K562 (cell line): ENCODE measurements at regions not wholly inside any gene's neighbourhood (a gene's known extent, or its start where the extent isn't known, plus 50 kb on each side); places are given as distances from the start of the nearest gene placed in this dataset.

ENCODE experiments used
- BRD4 ChIP-seq: fragments of 200-600 bp; sonication (generic); IDR thresholded peaks from 2 replicates; pipeline ENCODE4 v1.6.1; 2017; ENCODE audit warnings: inconsistent platforms
- POLR2AphosphoS5 ChIP-seq: IDR thresholded peaks from 2 replicates; pipeline ENCODE4 v1.6.1; 2011; ENCODE audit warnings: mild to moderate bottlenecking, low read depth, low read length, moderate library complexity; ENCODE audit not compliant: control insufficient read depth, insufficient read depth
- PRPF4 ChIP-seq: fragments of 200-400 bp; formaldehyde crosslinking; IDR thresholded peaks from one replicate; pipeline ENCODE4 v1.6.1; 2017; ENCODE audit warnings: low read length, low read depth, mild to moderate bottlenecking; ENCODE audit not compliant: insufficient read depth, poor library complexity, severe bottlenecking
- STAT5B ChIP-seq: fragments of 250-450 bp; sonication (Bioruptor Pico); IDR thresholded peaks from 2 replicates; pipeline ENCODE4 v1.8.0; 2021; ENCODE audit warnings: mild to moderate bottlenecking, inconsistent platforms
- THAP7 ChIP-seq: fragments of 250-450 bp; sonication (Bioruptor Pico); IDR thresholded peaks from 2 replicates; pipeline ENCODE4 v1.5.0; 2021
- ZFX ChIP-seq: sonication (generic); formaldehyde crosslinking; IDR thresholded peaks from 2 replicates; pipeline ENCODE4 v1.8.0; 2022; ENCODE audit warnings: mild to moderate bottlenecking, missing genetic modification reagents, moderate library complexity
- ZNF561 ChIP-seq: fragments of 450-650 bp; formaldehyde crosslinking; conservative IDR thresholded peaks from 2 replicates; pipeline ENCODE4 v1.4.0; 2020; ENCODE audit warnings: mild to moderate bottlenecking, moderate library complexity
- TF ChIP-seq, protein P1 (sequence below): fragments of 450-650 bp; formaldehyde crosslinking; IDR thresholded peaks from 2 replicates; pipeline ENCODE4 v1.4.0; 2020; ENCODE audit warnings: mild to moderate bottlenecking, moderate library complexity
- TF ChIP-seq, protein P2 (sequence below): fragments of 250-450 bp; sonication (Bioruptor Pico); IDR thresholded peaks from 2 replicates; pipeline ENCODE4 v1.4.0; 2020

DNA sequence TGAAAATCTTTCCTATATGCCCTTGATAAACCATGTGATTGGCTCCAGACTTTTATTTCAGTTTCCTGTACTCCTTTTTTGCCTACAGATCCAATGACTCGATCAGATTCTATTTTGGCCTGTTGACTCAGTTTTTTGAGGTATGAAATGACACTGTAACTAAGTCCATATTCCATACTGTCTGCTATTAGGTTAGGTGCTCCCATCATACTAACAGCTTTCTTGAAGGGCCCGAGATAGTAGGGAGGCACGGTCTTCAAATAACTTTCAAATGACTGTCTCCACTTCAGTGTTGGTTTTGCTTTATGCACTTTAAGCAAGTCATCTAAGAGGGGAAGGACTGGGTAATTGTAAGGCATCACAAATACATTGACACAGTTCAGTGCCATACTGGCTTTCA is 295.4 kb upstream of the DAB2 start (continued):
- TF ChIP-seq PRPF4, result no peak
- no peak for TF ChIP-seq ZNF561
- no peak for TF ChIP-seq BRD4
- no peak for TF ChIP-seq STAT5B (CRISPR knock-in tag)
- no peak for TF ChIP-seq THAP7
- no peak for TF ChIP-seq ZFX (CRISPR knock-in tag)
- TF ChIP-seq POLR2AphosphoS5, result no peak
- TF ChIP-seq, protein P1, sequence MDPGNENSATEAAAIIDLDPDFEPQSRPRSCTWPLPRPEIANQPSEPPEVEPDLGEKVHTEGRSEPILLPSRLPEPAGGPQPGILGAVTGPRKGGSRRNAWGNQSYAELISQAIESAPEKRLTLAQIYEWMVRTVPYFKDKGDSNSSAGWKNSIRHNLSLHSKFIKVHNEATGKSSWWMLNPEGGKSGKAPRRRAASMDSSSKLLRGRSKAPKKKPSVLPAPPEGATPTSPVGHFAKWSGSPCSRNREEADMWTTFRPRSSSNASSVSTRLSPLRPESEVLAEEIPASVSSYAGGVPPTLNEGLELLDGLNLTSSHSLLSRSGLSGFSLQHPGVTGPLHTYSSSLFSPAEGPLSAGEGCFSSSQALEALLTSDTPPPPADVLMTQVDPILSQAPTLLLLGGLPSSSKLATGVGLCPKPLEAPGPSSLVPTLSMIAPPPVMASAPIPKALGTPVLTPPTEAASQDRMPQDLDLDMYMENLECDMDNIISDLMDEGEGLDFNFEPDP (CRISPR knock-in tag), result no peak
- TF ChIP-seq, protein P2, sequence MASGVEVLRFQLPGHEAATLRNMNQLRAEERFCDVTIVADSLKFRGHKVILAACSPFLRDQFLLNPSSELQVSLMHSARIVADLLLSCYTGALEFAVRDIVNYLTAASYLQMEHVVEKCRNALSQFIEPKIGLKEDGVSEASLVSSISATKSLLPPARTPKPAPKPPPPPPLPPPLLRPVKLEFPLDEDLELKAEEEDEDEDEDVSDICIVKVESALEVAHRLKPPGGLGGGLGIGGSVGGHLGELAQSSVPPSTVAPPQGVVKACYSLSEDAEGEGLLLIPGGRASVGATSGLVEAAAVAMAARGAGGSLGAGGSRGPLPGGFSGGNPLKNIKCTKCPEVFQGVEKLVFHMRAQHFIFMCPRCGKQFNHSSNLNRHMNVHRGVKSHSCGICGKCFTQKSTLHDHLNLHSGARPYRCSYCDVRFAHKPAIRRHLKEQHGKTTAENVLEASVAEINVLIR (CRISPR knock-in tag), result no peak
